HUES64 (cell line): ENCODE measurements at regions not wholly inside any gene's neighbourhood (a gene's known extent, or its start where the extent isn't known, plus 50 kb on each side); places are given as distances from the start of the nearest gene placed in this dataset.

ENCODE experiments used
- H3K27ac ChIP-seq: 2 replicates; pipeline ENCODE4 v1.7.0; 2013; ENCODE audit warnings: low read depth, low read length, inconsistent platforms
- H3K27me3 ChIP-seq: 2 replicates; pipeline ENCODE4 v1.6.1; 2013; ENCODE audit warnings: mild to moderate bottlenecking, low read length; ENCODE audit not compliant: insufficient read depth
- H3K36me3 ChIP-seq: 2 replicates; pipeline ENCODE4 v1.6.1; 2013; ENCODE audit warnings: mild to moderate bottlenecking, low read length; ENCODE audit not compliant: insufficient read depth
- H3K4me1 ChIP-seq: 2 replicates; pipeline ENCODE4 v1.6.1; 2013; ENCODE audit warnings: mild to moderate bottlenecking, low read length, moderate library complexity; ENCODE audit not compliant: insufficient read depth
- H3K4me3 ChIP-seq: 2 replicates; pipeline ENCODE4 v1.5.1; 2013; ENCODE audit warnings: mild to moderate bottlenecking, low read length, moderate library complexity
- H3K9ac ChIP-seq: 2 replicates; pipeline ENCODE4 v1.6.1; 2013; ENCODE audit warnings: mild to moderate bottlenecking, low read depth, low read length
- H3K9me3 ChIP-seq: 2 replicates; pipeline ENCODE4 v1.6.1; 2013; ENCODE audit warnings: low read depth, low read length; ENCODE audit not compliant: insufficient read depth
- WGBS: fragments of 150-250, 120-280 bp; methylation state at CpG from one replicate; pipeline ENCODE4 v1.1.7; 2013; ENCODE audit warnings: missing lambda C conversion rate; 5-methylcytosine and 5-hydroxymethylcytosine counted together

DNA sequence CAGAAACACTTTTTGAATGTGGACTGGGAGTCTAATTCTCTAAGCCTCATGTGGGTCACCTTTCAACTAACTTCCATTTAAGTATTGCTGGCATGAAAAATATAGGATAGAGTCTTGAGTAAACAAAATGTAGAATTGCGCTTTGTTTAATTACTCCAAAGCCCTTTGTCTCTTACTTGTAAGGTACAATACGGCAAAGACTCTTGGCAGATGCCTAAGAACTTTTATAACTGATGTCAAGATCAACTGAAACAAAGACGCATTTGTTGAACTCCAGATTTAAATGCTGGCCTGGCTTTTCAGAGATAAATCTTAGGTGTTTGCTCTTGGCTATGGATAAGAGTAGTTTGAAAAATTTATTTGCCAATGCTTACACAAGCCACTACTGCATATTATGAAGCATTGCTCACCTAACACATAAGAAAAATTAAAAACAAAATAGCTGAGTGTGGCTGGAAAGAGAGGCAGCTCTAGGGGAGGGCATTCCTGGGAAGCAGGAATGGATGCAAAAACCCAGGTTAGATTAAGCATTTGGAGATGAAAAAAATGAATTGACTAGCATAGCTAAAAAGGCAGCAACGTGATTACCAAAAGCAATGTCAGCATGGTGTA lies 107.3 kb upstream of the STARD13 start:
- H3K27ac ChIP-seq, result no peak overlapping the region
- no peak overlapping the region for H3K9ac ChIP-seq
- WGBS, result 95% methylated on average over 4 of the region's 4 CpGs
- H3K4me3 ChIP-seq, result no peak overlapping the region
- H3K36me3 ChIP-seq, result no peaks in the 10 kb centered on the region
- no peaks in the 10 kb centered on the region for H3K9me3 ChIP-seq
- no peaks in the 10 kb centered on the region for H3K4me1 ChIP-seq
- no peaks in the 10 kb centered on the region for H3K27me3 ChIP-seq

- no peak overlapping the region for H3K9ac ChIP-seq
- H3K36me3 ChIP-seq, result no peaks in the 10 kb centered on the region
- 96% methylated on average over 3 of the region's 3 CpGs for WGBS
- no peaks in the 10 kb centered on the region for H3K9me3 ChIP-seq
- no peaks in the 10 kb centered on the region for H3K4me1 ChIP-seq
- H3K4me3 ChIP-seq, result no peak overlapping the region
- H3K27ac ChIP-seq, result no peak overlapping the region
- no peaks in the 10 kb centered on the region for H3K27me3 ChIP-seq
Measured at GRCh38 chr13:33394294-33394932, 108.9 kb upstream of the STARD13 start.

GRCh38 chr13:33401238-33401637 lies 115.7 kb upstream of the STARD13 start:
- no peak overlapping the region for H3K4me3 ChIP-seq
- H3K27ac ChIP-seq, result no peak overlapping the region
- no peaks in the 10 kb centered on the region for H3K27me3 ChIP-seq
- no peaks in the 10 kb centered on the region for H3K4me1 ChIP-seq
- 96% methylated on average over 4 of the region's 4 CpGs for WGBS
- H3K9ac ChIP-seq, result no peak overlapping the region
- no peaks in the 10 kb centered on the region for H3K36me3 ChIP-seq
- H3K9me3 ChIP-seq, result no peaks in the 10 kb centered on the region

- Histone ChIP-seq H3K9ac (no peak overlapping the region), H3K27ac (no peak overlapping the region), H3K27me3 (no peaks in the 10 kb centered on the region), H3K4me3 (no peak overlapping the region), H3K4me1 (no peaks in the 10 kb centered on the region), H3K9me3 (no peaks in the 10 kb centered on the region), H3K36me3 (no peaks in the 10 kb centered on the region)
- 90% methylated on average over 7 of the region's 7 CpGs for WGBS
Measured at GRCh38 chr13:33402975-33403374, 117.4 kb upstream of the STARD13 start.

GRCh38 chr13:33403807-33404362 lies 118.3 kb upstream of the STARD13 start:
- H3K9me3 ChIP-seq, result no peaks in the 10 kb centered on the region
- H3K27ac ChIP-seq, result no peak overlapping the region
- H3K9ac ChIP-seq, result no peak overlapping the region
- H3K36me3 ChIP-seq, result no peaks in the 10 kb centered on the region
- H3K4me3 ChIP-seq, result no peak overlapping the region
- no peaks in the 10 kb centered on the region for H3K27me3 ChIP-seq
- no peaks in the 10 kb centered on the region for H3K4me1 ChIP-seq
- 93% methylated on average over 5 of the region's 5 CpGs for WGBS

GRCh38 chr13:33405371-33405770 lies 119.8 kb upstream of the STARD13 start:
- Histone ChIP-seq H3K27me3 (no peaks in the 10 kb centered on the region), H3K9ac (no peak overlapping the region), H3K4me3 (no peak overlapping the region), H3K36me3 (no peaks in the 10 kb centered on the region), H3K9me3 (no peaks in the 10 kb centered on the region), H3K4me1 (0 out of 2 replicates have a peak, but pooled peaks cover 4% of the 10 kb centered on the region), H3K27ac (no peak overlapping the region)
- 100% methylated on average over 2 of the region's 2 CpGs for WGBS

GRCh38 chr13:33409673-33410510 lies 124.3 kb upstream of the STARD13 start:
- Histone ChIP-seq H3K4me1 (peaks cover 15% of the 10 kb centered on the region; the same call in 1 of the 2 replicates), H3K27ac (no peak overlapping the region), H3K9me3 (no peaks in the 10 kb centered on the region), H3K36me3 (no peaks in the 10 kb centered on the region), H3K9ac (no peak overlapping the region), H3K4me3 (no peak overlapping the region), H3K27me3 (no peaks in the 10 kb centered on the region)
- WGBS, result 88% methylated on average over 1 of the region's 1 CpG

DNA sequence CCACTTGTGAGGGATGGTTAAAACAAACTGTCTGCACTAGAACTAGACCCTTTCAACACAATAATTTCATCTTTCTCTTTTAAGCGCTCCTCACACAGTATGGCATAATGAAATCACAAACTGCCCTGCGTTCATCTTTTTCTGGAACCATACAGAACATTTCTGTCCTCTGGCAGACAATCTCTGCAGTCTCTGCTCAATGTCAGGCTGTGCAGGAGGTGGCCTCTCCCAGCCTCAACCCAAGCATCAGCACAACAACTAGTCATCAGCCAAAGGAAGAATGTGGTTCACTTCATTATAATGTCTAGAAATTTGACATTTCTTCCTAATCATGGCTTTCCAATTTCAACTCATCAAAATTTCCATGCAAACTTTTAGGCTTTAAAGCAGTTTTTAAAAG lies 125.1 kb upstream of the STARD13 start:
- no peaks in the 10 kb centered on the region for H3K36me3 ChIP-seq
- WGBS, result 93% methylated on average over 2 of the region's 2 CpGs

DNA sequence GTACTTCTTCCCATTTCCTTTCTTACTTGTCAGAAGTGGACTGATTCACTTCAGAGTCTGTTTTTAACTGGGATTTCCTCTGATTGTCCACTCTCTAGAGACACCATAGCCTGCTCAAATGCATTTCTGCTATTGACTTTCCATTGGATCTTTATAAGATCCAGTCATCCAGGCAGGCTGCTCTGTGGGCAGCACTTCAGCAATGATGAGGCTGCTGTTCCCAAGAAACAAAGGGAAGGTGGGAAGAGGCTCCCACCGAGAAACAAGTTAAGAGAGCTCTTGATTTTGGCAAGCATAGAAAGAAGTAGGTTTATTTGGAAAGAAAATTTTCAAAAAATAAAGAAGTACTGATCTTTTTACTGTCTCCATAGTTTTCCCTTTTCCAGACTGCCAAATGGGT lies 125.8 kb upstream of the STARD13 start:
- Histone ChIP-seq H3K27ac (no peak overlapping the region), H3K4me3 (no peak overlapping the region), H3K27me3 (no peaks in the 10 kb centered on the region), H3K36me3 (no peaks in the 10 kb centered on the region), H3K9me3 (no peaks in the 10 kb centered on the region), H3K9ac (no peak overlapping the region), H3K4me1 (peaks cover 15% of the 10 kb centered on the region; the same call in 1 of the 2 replicates)
- 59% methylated on average over 1 of the region's 1 CpG for WGBS

More for the DNA sequence above, 125.1 kb upstream of the STARD13 start:
- H3K27ac ChIP-seq, result no peak overlapping the region
- no peaks in the 10 kb centered on the region for H3K27me3 ChIP-seq
- no peak overlapping the region for H3K9ac ChIP-seq
- H3K9me3 ChIP-seq, result no peaks in the 10 kb centered on the region
- H3K4me3 ChIP-seq, result no peak overlapping the region
- H3K4me1 ChIP-seq, result peaks cover 15% of the 10 kb centered on the region; the same call in 1 of the 2 replicates

GRCh38 chr13:33415822-33416221 lies 130.3 kb upstream of the STARD13 start:
- Histone ChIP-seq H3K4me1 (peaks cover 8% of the 10 kb centered on the region; the same call in 1 of the 2 replicates), H3K9ac (no peak overlapping the region), H3K27ac (no peak overlapping the region), H3K27me3 (no peaks in the 10 kb centered on the region), H3K9me3 (no peaks in the 10 kb centered on the region), H3K4me3 (no peak overlapping the region), H3K36me3 (no peaks in the 10 kb centered on the region)
- no CpG with 5 or more reads among the region's 1 CpG for WGBS
